ENCODE measurements at regions not wholly inside any gene's neighbourhood (a gene's known extent, or its start where the extent isn't known, plus 50 kb on each side); places are given as distances from the start of the nearest gene placed in this dataset.

DNA sequence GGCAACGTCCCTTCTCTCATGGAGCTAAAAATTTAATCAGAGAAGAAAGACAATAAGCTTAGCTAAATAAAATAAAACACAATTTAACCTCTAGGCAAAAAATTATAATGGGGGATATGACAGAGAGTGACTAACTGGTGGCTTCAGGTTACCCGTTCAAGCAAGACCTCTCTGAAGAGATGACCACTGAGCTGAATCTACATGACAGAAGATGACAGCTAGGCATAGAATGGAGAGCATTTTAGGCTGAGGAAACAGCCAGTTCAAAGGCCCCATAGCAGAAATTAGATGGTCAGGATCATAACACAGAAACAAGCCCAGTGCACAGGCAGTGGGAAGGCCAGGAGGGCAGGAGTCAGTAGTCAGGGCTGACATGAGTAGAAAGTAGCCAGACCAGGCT, 1094.3 kb downstream of the VRK1 start:
- TF ChIP-seq, protein P1, sequence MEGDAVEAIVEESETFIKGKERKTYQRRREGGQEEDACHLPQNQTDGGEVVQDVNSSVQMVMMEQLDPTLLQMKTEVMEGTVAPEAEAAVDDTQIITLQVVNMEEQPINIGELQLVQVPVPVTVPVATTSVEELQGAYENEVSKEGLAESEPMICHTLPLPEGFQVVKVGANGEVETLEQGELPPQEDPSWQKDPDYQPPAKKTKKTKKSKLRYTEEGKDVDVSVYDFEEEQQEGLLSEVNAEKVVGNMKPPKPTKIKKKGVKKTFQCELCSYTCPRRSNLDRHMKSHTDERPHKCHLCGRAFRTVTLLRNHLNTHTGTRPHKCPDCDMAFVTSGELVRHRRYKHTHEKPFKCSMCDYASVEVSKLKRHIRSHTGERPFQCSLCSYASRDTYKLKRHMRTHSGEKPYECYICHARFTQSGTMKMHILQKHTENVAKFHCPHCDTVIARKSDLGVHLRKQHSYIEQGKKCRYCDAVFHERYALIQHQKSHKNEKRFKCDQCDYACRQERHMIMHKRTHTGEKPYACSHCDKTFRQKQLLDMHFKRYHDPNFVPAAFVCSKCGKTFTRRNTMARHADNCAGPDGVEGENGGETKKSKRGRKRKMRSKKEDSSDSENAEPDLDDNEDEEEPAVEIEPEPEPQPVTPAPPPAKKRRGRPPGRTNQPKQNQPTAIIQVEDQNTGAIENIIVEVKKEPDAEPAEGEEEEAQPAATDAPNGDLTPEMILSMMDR (IDR thresholded peaks at IDR 0.05): no peak
- TF ChIP-seq, protein P2, sequence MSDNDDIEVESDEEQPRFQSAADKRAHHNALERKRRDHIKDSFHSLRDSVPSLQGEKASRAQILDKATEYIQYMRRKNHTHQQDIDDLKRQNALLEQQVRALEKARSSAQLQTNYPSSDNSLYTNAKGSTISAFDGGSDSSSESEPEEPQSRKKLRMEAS (CRISPR knock-in tag; IDR thresholded peaks at IDR 0.05): no peak
- TF ChIP-seq ZNF416 (CRISPR knock-in tag; IDR thresholded peaks at IDR 0.05): no peak
- TF ChIP-seq CREB1 (CRISPR knock-in tag; IDR thresholded peaks at IDR 0.05): no peak
- no peak for TF ChIP-seq SMAD4 (CRISPR knock-in tag; IDR thresholded peaks at IDR 0.05)
- TF ChIP-seq SP1 (CRISPR knock-in tag; conservative IDR thresholded peaks at IDR 0.05): no peak
- TF ChIP-seq, protein P3, sequence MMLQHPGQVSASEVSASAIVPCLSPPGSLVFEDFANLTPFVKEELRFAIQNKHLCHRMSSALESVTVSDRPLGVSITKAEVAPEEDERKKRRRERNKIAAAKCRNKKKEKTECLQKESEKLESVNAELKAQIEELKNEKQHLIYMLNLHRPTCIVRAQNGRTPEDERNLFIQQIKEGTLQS (CRISPR knock-in tag; conservative IDR thresholded peaks at IDR 0.05): no peak
- TF ChIP-seq NFATC4 (CRISPR knock-in tag; IDR thresholded peaks at IDR 0.05): no peak
- TF ChIP-seq, protein P4, sequence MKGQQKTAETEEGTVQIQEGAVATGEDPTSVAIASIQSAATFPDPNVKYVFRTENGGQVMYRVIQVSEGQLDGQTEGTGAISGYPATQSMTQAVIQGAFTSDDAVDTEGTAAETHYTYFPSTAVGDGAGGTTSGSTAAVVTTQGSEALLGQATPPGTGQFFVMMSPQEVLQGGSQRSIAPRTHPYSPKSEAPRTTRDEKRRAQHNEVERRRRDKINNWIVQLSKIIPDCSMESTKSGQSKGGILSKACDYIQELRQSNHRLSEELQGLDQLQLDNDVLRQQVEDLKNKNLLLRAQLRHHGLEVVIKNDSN (CRISPR knock-in tag; IDR thresholded peaks at IDR 0.05): no peak
- TF ChIP-seq ZBTB21 (CRISPR knock-in tag; IDR thresholded peaks at IDR 0.05; ENCODE audit: borderline replicate concordance): no peak
- TF ChIP-seq, protein P5, sequence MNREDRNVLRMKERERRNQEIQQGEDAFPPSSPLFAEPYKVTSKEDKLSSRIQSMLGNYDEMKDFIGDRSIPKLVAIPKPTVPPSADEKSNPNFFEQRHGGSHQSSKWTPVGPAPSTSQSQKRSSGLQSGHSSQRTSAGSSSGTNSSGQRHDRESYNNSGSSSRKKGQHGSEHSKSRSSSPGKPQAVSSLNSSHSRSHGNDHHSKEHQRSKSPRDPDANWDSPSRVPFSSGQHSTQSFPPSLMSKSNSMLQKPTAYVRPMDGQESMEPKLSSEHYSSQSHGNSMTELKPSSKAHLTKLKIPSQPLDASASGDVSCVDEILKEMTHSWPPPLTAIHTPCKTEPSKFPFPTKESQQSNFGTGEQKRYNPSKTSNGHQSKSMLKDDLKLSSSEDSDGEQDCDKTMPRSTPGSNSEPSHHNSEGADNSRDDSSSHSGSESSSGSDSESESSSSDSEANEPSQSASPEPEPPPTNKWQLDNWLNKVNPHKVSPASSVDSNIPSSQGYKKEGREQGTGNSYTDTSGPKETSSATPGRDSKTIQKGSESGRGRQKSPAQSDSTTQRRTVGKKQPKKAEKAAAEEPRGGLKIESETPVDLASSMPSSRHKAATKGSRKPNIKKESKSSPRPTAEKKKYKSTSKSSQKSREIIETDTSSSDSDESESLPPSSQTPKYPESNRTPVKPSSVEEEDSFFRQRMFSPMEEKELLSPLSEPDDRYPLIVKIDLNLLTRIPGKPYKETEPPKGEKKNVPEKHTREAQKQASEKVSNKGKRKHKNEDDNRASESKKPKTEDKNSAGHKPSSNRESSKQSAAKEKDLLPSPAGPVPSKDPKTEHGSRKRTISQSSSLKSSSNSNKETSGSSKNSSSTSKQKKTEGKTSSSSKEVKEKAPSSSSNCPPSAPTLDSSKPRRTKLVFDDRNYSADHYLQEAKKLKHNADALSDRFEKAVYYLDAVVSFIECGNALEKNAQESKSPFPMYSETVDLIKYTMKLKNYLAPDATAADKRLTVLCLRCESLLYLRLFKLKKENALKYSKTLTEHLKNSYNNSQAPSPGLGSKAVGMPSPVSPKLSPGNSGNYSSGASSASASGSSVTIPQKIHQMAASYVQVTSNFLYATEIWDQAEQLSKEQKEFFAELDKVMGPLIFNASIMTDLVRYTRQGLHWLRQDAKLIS (CRISPR knock-in tag; IDR thresholded peaks at IDR 0.05; ENCODE audit: borderline replicate concordance): no peak

All from WTC11 (cell line).